ENCODE measurements at regions not wholly inside any gene's neighbourhood (a gene's known extent, or its start where the extent isn't known, plus 50 kb on each side); places are given as distances from the start of the nearest gene placed in this dataset.

- no peak for DNase-seq (ENCODE audit: low read depth)
- TF ChIP-seq CTCF (IDR thresholded peaks at IDR 0.05; ENCODE audit: low read length, missing control alignments), result no peak
These were observed 277.0 kb upstream of the RMST start for GRCh38 chr12:97185567-97185966.

GRCh38 chr12:97194546-97194945, 268.1 kb upstream of the RMST start:
- DNase-seq (ENCODE audit: low read depth), result no peak
- TF ChIP-seq CTCF (IDR thresholded peaks at IDR 0.05; ENCODE audit: low read length, missing control alignments), result no peak
- H3K4me3 ChIP-seq (replicated peaks; ENCODE audit: low read depth, low read length), result no peak overlapping the region

More at GRCh38 chr12:97185567-97185966, 277.0 kb upstream of the RMST start:
- H3K4me3 ChIP-seq (replicated peaks; ENCODE audit: low read depth, low read length), result no peak overlapping the region

GRCh38 chr12:97200181-97200580, 262.4 kb upstream of the RMST start:
- no peak for TF ChIP-seq CTCF (IDR thresholded peaks at IDR 0.05; ENCODE audit: low read length, missing control alignments)
- no peak for DNase-seq (ENCODE audit: low read depth)

GRCh38 chr12:97203408-97203807, 259.2 kb upstream of the RMST start:
- no peak for TF ChIP-seq CTCF (IDR thresholded peaks at IDR 0.05; ENCODE audit: low read length, missing control alignments)
- no peak overlapping the region for H3K4me3 ChIP-seq (replicated peaks; ENCODE audit: low read depth, low read length)
- no peak for DNase-seq (ENCODE audit: low read depth)

More at GRCh38 chr12:97200181-97200580, 262.4 kb upstream of the RMST start:
- no peak overlapping the region for H3K4me3 ChIP-seq (replicated peaks; ENCODE audit: low read depth, low read length)

DNA sequence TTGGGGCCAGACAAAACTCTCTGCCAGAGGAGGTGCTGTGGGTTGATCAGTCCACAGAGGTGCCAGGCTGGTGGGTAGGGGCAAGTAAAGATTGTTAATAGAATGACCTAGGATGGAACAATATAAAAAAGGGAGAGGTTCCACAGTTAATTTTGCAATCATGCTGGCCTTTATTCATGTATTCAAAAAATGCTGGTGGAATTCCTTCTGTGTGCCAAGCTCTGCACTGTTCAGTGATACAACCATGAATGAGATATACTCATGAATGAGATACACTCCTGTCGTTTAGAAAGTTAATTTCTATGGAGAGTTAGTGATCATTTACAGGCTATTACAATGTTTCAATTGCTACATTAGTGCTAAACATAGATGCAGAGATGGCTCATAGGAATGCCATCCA, 252.6 kb upstream of the RMST start:
- no peak overlapping the region for H3K4me3 ChIP-seq (replicated peaks; ENCODE audit: low read depth, low read length)
- DNase-seq (ENCODE audit: low read depth), result no peak
- no peak for TF ChIP-seq CTCF (IDR thresholded peaks at IDR 0.05; ENCODE audit: low read length, missing control alignments)

DNA sequence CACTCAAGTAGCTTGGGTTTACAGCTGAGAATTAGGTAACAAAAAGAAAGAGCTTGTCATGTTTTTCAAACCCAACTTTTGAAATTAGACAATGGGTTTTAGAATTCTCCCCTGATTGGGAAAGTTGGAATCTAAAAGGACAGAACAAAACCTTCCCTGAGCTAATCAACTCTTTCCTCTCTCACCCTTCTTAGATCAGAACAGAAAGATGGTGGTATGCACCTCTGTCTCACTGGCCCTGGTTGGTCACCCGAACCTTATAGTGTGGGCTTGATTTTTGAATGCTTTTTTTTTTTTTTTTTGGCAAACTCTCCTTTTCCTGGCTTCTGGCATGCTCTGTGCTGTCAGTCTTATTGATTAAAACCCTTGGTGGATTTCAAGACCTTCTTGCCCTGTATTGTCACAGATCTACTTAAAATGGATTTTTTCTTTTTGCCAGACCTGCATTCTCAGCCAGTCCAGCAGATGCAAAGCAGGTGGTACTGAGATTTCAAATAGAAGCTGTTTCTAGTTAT, 251.1 kb upstream of the RMST start:
- TF ChIP-seq CTCF (IDR thresholded peaks at IDR 0.05; ENCODE audit: low read length, missing control alignments), result no peak
- DNase-seq (ENCODE audit: low read depth), result no peak
- no peak overlapping the region for H3K4me3 ChIP-seq (replicated peaks; ENCODE audit: low read depth, low read length)

- no peak overlapping the region for H3K4me3 ChIP-seq (replicated peaks; ENCODE audit: low read depth, low read length)
- TF ChIP-seq CTCF (IDR thresholded peaks at IDR 0.05; ENCODE audit: low read length, missing control alignments), result no peak
- DNase-seq (ENCODE audit: low read depth), result no peak
These were observed 245.8 kb upstream of the RMST start for GRCh38 chr12:97216848-97217247.

Measured in fibroblast of pulmonary artery (primary cell).